HG03460 (cell line): ENCODE measurements at regions not wholly inside any gene's neighbourhood (a gene's known extent, or its start where the extent isn't known, plus 50 kb on each side); places are given as distances from the start of the nearest gene placed in this dataset.
"Not testable (repeated sequence)": the region's sequence is repeated elsewhere in the genome, so short reads cannot be mapped to it uniquely, and the experiment has no call there.

ENCODE experiments used
- ATAC-seq: cut with Tn5 transposase; IDR thresholded peaks from one replicate; pipeline ENCODE4 v1.9.1; 2021; ENCODE audit not compliant: unreplicated experiment

DNA sequence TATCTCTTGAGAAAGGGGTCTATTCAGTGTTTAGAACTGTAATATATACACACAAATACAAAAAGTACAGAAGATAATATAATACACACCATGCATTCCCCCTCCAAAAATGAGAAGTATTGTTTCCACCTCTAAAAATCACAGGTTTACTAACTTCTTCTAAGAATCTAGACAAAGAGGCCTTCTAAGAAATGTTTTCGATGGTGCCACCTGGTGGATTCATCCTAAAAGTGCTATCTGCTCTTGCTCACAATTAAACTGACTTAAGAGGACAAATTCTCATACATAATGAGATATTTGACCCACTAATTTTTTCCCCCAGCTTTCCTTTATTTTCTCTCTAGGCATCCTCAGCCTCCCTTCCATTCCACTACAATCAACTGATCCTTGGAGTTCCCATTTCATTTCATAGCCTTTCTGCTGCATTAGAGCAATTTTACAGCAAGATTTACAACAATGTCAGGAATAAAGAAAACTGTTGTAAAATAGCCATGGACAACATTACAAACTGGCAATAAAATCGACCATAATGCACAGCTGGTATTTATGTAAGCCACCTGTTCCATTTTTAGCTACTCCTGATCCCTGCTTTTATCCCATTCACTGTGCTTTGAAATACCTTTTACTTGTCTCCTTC lies 124.6 kb downstream of the ARRDC4 start:
- ATAC-seq, result no peak

DNA sequence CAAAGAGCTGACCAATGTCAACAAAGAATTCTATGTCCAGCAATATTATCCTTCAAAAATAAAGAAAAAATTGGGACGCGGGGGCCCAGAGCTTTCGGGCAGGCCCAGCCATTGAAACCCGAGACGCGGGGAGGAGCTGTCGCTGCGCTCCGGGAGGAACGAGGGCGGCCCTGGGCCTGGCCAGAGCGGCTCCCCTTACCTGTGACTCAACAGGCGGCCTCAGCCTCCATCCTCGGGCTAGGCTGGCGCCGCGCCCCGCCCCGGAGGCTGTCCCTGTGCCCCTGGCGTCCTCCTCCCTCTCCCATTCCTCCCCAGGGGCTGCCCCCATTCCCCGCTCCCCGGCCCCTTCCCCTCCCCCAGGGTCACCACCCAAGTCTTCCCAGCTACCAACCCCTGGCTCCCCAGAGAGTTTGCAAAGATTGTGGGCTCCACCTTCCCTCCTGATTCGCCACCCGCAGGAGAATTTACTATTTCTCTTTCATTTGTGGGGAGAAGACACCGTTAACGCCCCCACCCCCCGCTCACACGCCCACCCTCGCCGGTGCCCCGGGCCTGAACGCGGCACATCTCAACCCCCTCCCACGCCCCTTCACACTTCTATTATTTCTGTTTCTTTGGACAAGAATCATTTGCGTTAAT lies 127.9 kb downstream of the ARRDC4 start:
- peak; percentile 86 for ATAC-seq

DNA sequence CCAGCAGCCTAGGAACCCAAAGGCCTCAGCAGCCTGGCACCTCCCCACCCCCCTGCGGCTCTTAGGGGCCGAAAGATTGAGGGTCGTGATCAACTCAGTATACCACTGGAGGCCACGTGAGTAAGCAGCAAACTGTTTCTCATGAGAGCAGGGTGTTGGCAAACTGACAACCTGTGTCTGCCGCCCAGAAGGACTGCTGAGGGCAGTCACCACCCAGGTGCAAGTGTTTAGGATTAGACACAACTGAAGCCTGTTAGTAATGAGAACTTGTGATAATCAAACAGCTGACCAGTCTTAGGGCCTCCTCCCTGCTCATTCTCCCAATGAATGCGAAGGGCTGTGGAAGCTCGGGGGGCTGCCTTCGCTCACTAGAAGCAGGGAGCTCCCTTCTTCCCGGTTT lies 128.8 kb downstream of the ARRDC4 start:
- not testable (repeated sequence) for ATAC-seq

GRCh38 chr15:98097986-98098385 lies 137.5 kb downstream of the ARRDC4 start:
- not testable (repeated sequence) for ATAC-seq

DNA sequence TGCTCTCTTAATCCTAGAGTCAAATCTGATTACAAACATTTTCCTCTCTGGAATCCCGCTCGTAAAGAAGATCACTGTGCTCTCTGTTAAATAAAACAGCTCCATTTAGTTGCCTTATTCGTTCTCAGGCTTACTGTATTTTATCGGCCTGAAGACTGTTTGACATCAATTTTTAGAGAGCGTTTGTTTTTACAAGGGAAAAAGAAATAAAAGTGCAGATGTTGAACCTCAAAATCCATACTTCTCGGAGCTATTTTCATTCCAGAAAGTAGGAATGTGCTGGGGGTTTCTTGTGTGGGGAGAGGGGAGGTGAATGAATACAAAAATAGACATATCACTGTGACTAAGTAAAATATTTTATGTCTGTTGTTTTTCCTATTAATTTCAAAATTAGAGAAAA lies 140.1 kb downstream of the ARRDC4 start:
- ATAC-seq, result not testable (repeated sequence)

DNA sequence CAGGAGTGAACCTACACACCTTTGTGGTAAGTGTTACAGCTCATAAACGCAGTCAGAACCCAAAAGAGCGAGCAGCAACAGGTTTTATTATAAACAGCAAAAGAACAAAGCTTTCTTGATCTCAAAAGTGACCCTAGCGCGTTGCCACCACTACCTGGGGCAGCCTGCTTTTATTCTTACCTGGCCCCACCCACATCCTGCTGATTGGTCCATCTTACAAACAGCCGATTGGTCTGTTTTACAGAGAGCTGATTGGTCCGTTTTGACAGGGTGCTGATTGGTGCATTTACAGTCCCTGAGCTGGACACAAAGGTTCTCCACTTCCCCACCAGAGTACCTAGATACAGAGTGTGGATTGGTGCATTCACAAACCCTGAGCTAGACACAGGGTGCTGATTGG lies 143.1 kb downstream of the ARRDC4 start:
- ATAC-seq, result no peak

GRCh38 chr15:98104386-98105151 lies 144.1 kb downstream of the ARRDC4 start:
- not testable (repeated sequence) for ATAC-seq

DNA sequence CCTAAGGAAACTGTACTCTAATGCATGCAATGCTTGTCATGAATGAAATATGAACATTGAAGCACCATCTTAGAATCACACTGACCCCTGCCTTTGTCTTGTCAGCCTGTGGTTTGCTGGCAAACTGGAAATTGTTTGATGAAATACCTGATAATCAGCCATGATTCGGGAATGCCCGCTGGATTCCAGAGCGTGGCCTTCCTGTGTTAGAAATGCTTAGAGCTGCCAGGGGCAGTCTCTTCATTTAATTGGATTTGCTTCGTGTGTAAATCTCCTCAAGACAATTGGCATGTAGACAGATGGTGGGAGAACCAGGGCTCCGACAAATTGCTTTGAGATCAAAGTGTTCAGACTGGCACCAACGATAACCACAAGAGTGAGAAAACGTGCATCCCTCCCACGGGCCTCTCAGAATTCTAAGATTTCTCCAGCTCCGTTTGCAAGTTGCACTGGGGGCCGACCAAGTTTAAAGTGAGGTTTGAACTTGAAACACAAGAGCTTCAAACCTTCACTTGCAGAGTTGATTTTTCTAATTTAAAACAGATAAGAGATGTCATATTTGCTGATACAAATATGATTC lies 146.2 kb downstream of the ARRDC4 start:
- not testable (repeated sequence) for ATAC-seq

GRCh38 chr15:98111806-98112205 lies 151.3 kb downstream of the ARRDC4 start:
- no peak for ATAC-seq

DNA sequence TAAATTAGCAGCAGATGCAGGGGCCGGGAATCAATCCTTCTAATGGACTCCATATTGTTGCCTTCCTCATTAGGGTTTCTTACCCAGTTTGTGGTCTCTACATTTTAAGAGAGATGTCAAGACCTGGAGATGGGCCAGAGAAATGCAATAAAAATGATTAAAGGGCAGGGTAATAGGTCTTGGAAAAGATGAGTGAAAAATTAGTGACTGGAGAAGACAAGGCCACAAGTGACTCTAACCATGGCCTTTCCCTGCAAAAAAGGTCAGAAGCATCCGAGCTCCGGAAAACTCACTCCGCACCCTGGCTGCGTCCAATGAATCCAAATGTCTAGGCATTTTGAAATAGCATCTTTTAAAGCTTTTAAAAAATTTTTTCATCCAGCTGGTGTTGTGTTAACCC lies 152.8 kb downstream of the ARRDC4 start:
- ATAC-seq, result no peak

GRCh38 chr15:98120561-98120960 lies 160.1 kb downstream of the ARRDC4 start:
- ATAC-seq, result no peak

GRCh38 chr15:98121536-98121935 lies 161.0 kb downstream of the ARRDC4 start:
- no peak for ATAC-seq

GRCh38 chr15:98121957-98122356 lies 161.5 kb downstream of the ARRDC4 start:
- no peak for ATAC-seq

DNA sequence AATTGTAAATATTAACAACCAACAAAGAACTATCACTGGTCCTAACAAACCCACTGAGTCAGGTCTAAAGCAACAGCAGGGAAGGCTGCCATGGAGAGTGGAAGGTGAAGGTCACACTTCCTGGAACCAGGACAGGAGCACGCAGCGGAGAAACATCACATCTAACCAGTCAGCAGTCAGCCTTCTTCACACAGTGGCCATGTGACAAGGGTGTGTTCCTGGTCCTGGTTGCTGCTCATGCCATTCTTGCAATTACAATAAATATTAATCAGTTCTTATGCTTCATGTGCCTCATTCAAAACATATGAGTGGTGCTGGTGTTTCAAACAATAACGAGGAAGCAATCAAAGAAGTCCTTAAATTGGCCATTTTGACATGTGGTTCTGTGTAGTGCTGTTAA lies 162.8 kb downstream of the ARRDC4 start:
- ATAC-seq, result no peak

- no peak for ATAC-seq
Observed at GRCh38 chr15:98123834-98124233, 163.3 kb downstream of the ARRDC4 start.

DNA sequence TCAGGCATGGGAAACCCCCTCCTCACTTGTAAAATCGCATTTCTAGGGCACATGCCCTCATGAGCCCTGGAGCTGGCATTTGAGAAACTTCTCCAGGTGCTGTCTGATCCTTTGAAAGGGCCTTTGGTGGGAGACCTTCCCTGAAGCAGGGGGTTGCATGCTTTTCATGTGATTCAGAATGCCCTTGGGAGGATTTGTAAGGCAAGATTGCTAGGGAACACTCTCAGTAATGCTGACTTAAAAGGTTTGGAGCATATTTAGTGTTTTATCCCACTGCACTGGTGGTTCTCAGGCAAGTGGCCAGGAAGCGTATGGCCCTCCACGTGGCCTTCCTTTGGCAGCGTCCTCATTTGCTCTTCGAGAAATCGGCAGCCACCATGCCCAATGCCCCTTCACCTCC lies 164.1 kb downstream of the ARRDC4 start:
- no peak for ATAC-seq

DNA sequence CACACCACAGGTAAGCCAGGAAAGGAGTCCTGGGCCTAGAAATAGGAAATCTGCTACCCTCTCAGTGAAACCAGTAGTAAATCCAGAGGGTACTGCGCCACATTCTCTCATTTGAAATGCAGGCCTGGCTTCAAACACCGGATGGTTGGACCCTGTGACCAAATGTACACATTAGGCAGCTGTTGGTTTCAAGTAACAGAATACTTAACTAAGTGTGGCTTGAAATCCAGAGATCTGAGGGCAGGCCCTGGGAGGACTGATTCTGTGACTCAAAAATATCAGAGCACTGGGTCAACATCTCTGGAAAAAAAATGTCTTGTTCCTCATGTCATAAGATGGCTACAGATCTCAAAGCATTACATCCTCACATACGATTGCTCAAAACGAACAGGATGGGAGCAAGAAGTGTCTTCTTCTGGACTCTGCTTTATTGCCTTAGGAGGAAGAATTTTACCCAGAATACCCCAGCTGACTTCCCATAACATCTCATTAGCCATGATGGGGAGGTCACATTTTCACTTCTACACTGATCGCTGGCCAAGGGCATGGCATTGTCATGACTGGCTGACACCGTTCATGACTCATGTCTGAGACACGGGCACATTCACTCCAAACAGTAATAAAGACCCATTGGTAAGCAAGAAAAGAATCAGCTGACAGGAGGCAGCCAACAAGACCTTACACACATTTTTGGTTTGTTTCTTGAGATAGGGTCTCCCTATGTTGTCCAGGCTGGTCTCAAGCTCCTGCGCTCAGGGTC lies 166.0 kb downstream of the ARRDC4 start:
- no peak for ATAC-seq

DNA sequence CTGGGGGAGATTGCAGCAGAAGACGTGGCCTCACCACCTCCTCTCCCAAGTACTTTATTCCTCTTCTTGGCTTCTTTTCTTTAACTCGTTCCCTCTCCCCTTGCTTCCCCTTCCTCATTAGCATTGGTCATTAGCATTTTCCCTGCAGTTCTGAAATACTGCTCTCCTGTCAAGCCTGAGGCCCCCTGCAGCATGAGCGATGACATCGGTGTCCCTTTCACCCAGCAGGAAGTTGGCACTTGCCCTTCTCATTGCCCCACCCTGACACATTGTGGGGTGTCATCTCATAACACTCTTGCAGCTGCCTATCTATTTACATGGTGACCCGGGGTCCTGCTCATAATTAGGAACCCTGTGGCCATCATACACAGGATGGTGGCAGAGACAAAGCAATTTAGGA lies 167.1 kb downstream of the ARRDC4 start:
- ATAC-seq, result no peak

- no peak for ATAC-seq
Observed at GRCh38 chr15:98131924-98132323, 171.4 kb downstream of the ARRDC4 start.

- no peak for ATAC-seq
Observed at GRCh38 chr15:98134905-98135304, 174.4 kb downstream of the ARRDC4 start.

GRCh38 chr15:98138910-98139309 lies 178.4 kb downstream of the ARRDC4 start:
- no peak for ATAC-seq
